Neuron (in vitro differentiated cells): ENCODE measurements at regions not wholly inside any gene's neighbourhood (a gene's known extent, or its start where the extent isn't known, plus 50 kb on each side); places are given as distances from the start of the nearest gene placed in this dataset.
A peak's percentile ranks its signal among the peaks of the same experiment; 100 is the strongest.
"Not testable (repeated sequence)": the region's sequence is repeated elsewhere in the genome, so short reads cannot be mapped to it uniquely, and the experiment has no call there.

ENCODE experiments used
- H2AFZ ChIP-seq: one replicate; pipeline ENCODE4 v1.6.1; 2013; ENCODE audit warnings: low read depth, mild to moderate bottlenecking, inconsistent platforms, low read length, moderate library complexity
- H3K27me3 ChIP-seq: one replicate; pipeline ENCODE4 v1.6.1; 2013; ENCODE audit warnings: low read length; ENCODE audit not compliant: insufficient read depth
- H3K36me3 ChIP-seq: one replicate; pipeline ENCODE4 v1.6.1; 2013; ENCODE audit warnings: low read length; ENCODE audit not compliant: insufficient read depth
- H3K4me1 ChIP-seq: one replicate; pipeline ENCODE4 v1.6.1; 2013; ENCODE audit warnings: low read length; ENCODE audit not compliant: insufficient read depth
- H3K4me3 ChIP-seq: 2 replicates; pipeline ENCODE4 v1.5.1; 2013; ENCODE audit warnings: mild to moderate bottlenecking, low read length, moderate library complexity
- H3K9me3 ChIP-seq: one replicate; pipeline ENCODE4 v1.6.1; 2013; ENCODE audit warnings: low read length

GRCh38 chr13:100790405-100790804 lies 115.8 kb upstream of the TMTC4 start:
- Histone ChIP-seq H3K4me3 (no peak overlapping the region), H3K36me3 (no peaks in the 10 kb centered on the region), H2AFZ (no peak overlapping the region), H3K9me3 (peaks cover 3% of the 10 kb centered on the region), H3K4me1 (peaks cover 13% of the 10 kb centered on the region), H3K27me3 (no peaks in the 10 kb centered on the region)

DNA sequence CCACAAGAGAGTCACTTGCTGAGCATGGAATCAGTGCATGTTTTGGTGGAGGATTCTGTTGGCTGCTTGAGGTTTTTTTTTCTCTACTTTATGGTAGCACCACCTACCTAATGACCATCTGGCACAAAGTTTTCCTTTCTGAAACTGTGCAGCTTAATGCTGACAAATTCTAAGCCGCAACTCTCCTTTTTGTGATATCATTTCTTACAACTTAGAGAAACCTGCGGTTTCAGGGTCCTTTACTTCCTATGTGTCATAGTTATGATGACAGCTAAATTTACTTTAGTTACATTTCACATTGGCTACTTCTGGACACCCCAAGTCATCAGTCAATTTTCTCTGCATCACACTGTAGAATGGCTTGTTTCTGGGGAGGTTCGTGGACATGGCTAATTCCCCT lies 115.4 kb upstream of the TMTC4 start:
- H3K9me3 ChIP-seq, result peaks cover 3% of the 10 kb centered on the region
- H3K36me3 ChIP-seq, result no peaks in the 10 kb centered on the region
- H3K27me3 ChIP-seq, result no peaks in the 10 kb centered on the region
- H3K4me1 ChIP-seq, result peaks cover 13% of the 10 kb centered on the region
- H2AFZ ChIP-seq, result peak overlapping the region; percentile 68
- H3K4me3 ChIP-seq, result no peak overlapping the region

- no peaks in the 10 kb centered on the region for H3K27me3 ChIP-seq
Measured at GRCh38 chr13:100789481-100789880, 114.9 kb upstream of the TMTC4 start.

DNA sequence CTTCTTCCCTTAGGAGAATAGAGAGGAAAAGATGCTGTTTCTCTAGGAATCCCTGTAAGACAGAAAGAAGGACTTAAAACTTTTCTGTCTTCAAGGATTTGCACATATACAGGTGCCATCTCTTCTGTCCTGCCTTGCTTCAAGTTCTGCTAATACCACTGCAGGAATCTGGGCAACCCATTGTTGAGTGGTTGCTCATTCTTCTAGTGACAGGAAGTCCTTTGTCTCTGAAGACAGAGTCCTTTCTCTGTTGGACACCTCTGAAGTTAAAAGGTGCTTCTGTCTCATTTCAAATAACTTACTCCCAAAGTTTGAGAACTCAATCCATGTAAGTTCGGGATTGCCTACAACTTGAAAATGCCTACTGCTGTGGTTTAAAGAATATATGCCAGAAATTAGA lies 114.4 kb upstream of the TMTC4 start:
- H3K4me1 ChIP-seq, result peaks cover 13% of the 10 kb centered on the region
- peaks cover 3% of the 10 kb centered on the region for H3K9me3 ChIP-seq
- no peaks in the 10 kb centered on the region for H3K27me3 ChIP-seq
- no peak overlapping the region for H3K4me3 ChIP-seq
- no peaks in the 10 kb centered on the region for H3K36me3 ChIP-seq
- H2AFZ ChIP-seq, result no peak overlapping the region

More at GRCh38 chr13:100789481-100789880, 114.9 kb upstream of the TMTC4 start:
- peaks cover 3% of the 10 kb centered on the region for H3K9me3 ChIP-seq
- no peak overlapping the region for H3K4me3 ChIP-seq
- H2AFZ ChIP-seq, result peak overlapping the region; percentile 68
- no peaks in the 10 kb centered on the region for H3K36me3 ChIP-seq
- H3K4me1 ChIP-seq, result peaks cover 13% of the 10 kb centered on the region

GRCh38 chr13:100788540-100788939 lies 113.9 kb upstream of the TMTC4 start:
- no peaks in the 10 kb centered on the region for H3K36me3 ChIP-seq
- H2AFZ ChIP-seq, result no peak overlapping the region
- peaks cover 3% of the 10 kb centered on the region for H3K9me3 ChIP-seq
- no peaks in the 10 kb centered on the region for H3K27me3 ChIP-seq
- H3K4me3 ChIP-seq, result no peak overlapping the region
- peaks cover 13% of the 10 kb centered on the region for H3K4me1 ChIP-seq

- no peaks in the 10 kb centered on the region for H3K36me3 ChIP-seq
- no peak overlapping the region for H3K4me3 ChIP-seq
- H2AFZ ChIP-seq, result no peak overlapping the region
- H3K4me1 ChIP-seq, result peaks cover 13% of the 10 kb centered on the region
- peaks cover 3% of the 10 kb centered on the region for H3K9me3 ChIP-seq
- no peaks in the 10 kb centered on the region for H3K27me3 ChIP-seq
Measured at GRCh38 chr13:100787899-100788298, 113.3 kb upstream of the TMTC4 start.

DNA sequence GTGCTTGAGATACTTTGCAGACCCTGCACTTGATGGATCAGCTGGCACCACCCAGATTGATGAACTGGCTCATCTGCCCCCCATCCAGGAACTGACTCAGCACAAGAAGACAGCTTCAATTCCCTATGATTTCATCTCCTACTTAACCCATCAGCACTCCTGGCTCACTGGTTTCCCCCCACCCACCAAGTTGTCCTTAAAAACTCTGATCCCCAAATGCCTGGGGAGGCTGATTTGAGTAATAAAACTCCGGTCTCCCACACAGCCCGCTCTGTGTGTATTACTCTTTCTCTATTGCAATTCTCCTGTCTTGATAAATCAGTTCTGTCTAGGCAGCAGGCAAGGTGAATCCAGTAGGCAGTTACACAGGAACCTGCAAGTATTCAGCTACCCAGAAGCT lies 102.1 kb upstream of the TMTC4 start:
- H3K9me3 ChIP-seq, H3K36me3 ChIP-seq, H3K4me1 ChIP-seq, H3K27me3 ChIP-seq, H2AFZ ChIP-seq, H3K4me3 ChIP-seq: not testable (repeated sequence)

DNA sequence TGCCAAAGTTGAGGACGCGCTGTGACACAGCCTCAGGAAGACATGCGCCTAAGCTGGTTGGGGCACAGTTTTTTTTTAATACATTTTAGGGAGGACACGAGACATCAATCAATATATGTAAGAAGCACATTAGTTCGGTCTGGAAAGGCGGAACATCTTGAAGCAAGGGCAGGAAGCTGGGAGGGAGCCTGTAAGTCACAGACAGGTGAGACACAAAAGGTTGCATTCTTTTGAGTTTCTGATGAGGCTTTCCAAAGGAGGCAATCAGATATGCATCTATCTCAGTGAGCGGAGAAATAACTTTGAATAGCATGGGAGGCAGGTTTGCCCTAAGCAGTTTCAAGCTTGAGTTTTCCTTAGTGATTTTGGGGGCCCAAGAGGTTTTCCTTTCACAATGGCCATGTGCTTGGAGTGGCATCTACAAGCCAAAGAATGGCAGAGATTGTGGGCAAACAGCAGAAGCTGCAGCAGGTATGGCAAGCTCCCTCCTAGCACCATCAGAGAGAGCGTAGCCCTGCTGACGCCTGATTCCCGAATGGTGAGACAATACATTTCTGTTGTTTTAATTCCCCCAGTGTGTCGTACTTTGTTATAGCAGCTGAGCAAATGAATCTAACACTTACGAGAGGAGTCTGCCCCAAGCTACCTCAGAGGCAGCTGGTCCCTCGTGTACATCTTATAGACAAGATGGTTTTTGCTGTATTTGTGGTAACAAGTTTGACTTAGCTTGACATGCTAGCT lies 99.5 kb upstream of the TMTC4 start:
- Histone ChIP-seq H3K27me3 (no peaks in the 10 kb centered on the region), H3K4me3 (no peak overlapping the region), H3K9me3 (no peaks in the 10 kb centered on the region), H3K4me1 (no peaks in the 10 kb centered on the region), H2AFZ (no peak overlapping the region), H3K36me3 (no peaks in the 10 kb centered on the region)

GRCh38 chr13:100773429-100773828 lies 98.8 kb upstream of the TMTC4 start:
- no peaks in the 10 kb centered on the region for H3K27me3 ChIP-seq
- H2AFZ ChIP-seq, result no peak overlapping the region
- no peak overlapping the region for H3K4me3 ChIP-seq
- H3K9me3 ChIP-seq, result no peaks in the 10 kb centered on the region
- no peaks in the 10 kb centered on the region for H3K36me3 ChIP-seq
- H3K4me1 ChIP-seq, result no peaks in the 10 kb centered on the region

- Histone ChIP-seq H3K9me3 (no peaks in the 10 kb centered on the region), H3K36me3 (no peaks in the 10 kb centered on the region), H3K4me3 (no peak overlapping the region), H3K27me3 (no peaks in the 10 kb centered on the region), H3K4me1 (no peaks in the 10 kb centered on the region), H2AFZ (no peak overlapping the region)
Measured at GRCh38 chr13:100767192-100767591, 92.6 kb upstream of the TMTC4 start.

DNA sequence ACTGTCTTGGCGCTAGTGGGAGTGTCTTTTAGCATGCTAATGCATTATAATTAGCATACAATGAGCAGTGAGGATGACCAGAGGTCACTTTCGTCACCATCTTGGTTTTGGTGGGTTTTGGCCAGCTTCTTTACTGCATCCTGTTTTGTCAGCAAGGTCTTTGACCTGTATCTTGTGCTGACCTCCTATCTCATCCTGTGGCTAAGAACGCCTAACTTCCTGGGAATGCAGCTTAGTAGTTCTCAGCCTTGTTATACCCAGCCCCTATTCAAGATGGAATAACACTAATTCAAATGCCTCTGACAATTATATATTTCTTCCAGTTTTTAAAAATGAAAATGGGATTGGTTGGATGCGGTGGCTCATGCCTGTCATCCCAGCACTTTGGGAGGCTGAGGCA lies 92.0 kb upstream of the TMTC4 start:
- not testable (repeated sequence) for H3K4me1 ChIP-seq, H3K9me3 ChIP-seq, H3K36me3 ChIP-seq, H2AFZ ChIP-seq, H3K27me3 ChIP-seq, H3K4me3 ChIP-seq

GRCh38 chr13:100764937-100765336 lies 90.3 kb upstream of the TMTC4 start:
- Histone ChIP-seq H3K4me3 (no peak overlapping the region), H3K4me1 (no peaks in the 10 kb centered on the region), H3K9me3 (no peaks in the 10 kb centered on the region), H3K36me3 (no peaks in the 10 kb centered on the region), H2AFZ (no peak overlapping the region), H3K27me3 (no peaks in the 10 kb centered on the region)

- H3K4me1 ChIP-seq, H3K9me3 ChIP-seq, H3K4me3 ChIP-seq, H3K27me3 ChIP-seq, H2AFZ ChIP-seq, H3K36me3 ChIP-seq: not testable (repeated sequence)
Measured at GRCh38 chr13:100762126-100762525, 87.5 kb upstream of the TMTC4 start.

GRCh38 chr13:100755891-100756290 lies 81.3 kb upstream of the TMTC4 start:
- Histone ChIP-seq H3K27me3 (no peaks in the 10 kb centered on the region), H3K4me3 (no peak overlapping the region), H3K9me3 (no peaks in the 10 kb centered on the region), H2AFZ (no peak overlapping the region), H3K36me3 (no peaks in the 10 kb centered on the region), H3K4me1 (no peaks in the 10 kb centered on the region)
